HCT116 (cell line): ENCODE measurements at regions not wholly inside any gene's neighbourhood (a gene's known extent, or its start where the extent isn't known, plus 50 kb on each side); places are given as distances from the start of the nearest gene placed in this dataset.

ENCODE experiments used
- ATAC-seq: fragments of 200-7000 bp; cut with Tn5 transposase; 2 replicates; pipeline ENCODE4 v1.9.1; 2020; ENCODE audit warnings: mild to moderate bottlenecking, moderate library complexity
- BruUV-seq: library from RNA; stranded (reverse); fragments of 400-500 nt; replicated peaks from 2 replicates; lab custom pipeline; 2021; lab: Mats Ljungman, UMichigan
- CTCF ChIA-PET: fragments of 300-600 bp; sonication (Branson Sonifier 250); formaldehyde crosslinking; loops from one replicate; lab custom pipeline; 2021; ENCODE audit warnings: antibody characterized with exemption; lab: Charles Lee
- POLR2A ChIA-PET: fragments of 300-600, 350-600 bp; sonication (Branson Sonifier 250); formaldehyde crosslinking; loops from one replicate; lab custom pipeline; 2021; ENCODE audit warnings: antibody characterized with exemption; lab: Charles Lee
- RAD21 ChIA-PET, 2 experiments: fragments of 300-600 bp; sonication (Branson Sonifier 250); formaldehyde crosslinking; loops; one replicate each; lab custom pipeline; 2023; ENCODE audit warnings: low total read pairs in 2 of 2; ENCODE audit not compliant: uncharacterized antibody in 2 of 2, unreplicated experiment in 2 of 2, low non-redundant PET in 1 of 2; lab: Charles Lee
- DNase-seq: peaks from one replicate; pipeline ENCODE4 v3.0.0-alpha.2; 2010; ENCODE audit warnings: low read depth, low spot score
- H2AFZ ChIP-seq: fragments of 200-600 bp; shearing (Covaris generic), sonication (generic); 2 replicates; pipeline ENCODE4 v1.6.1; 2017; ENCODE audit warnings: low read depth, mixed run types, mixed read lengths, antibody characterized with exemption, low read length; ENCODE audit not compliant: poor library complexity, severe bottlenecking
- H3K27ac ChIP-seq: 2 replicates; pipeline ENCODE4 v1.5.1; 2012; ENCODE audit warnings: low read depth, low read length
- H3K27me3 ChIP-seq: fragments of 200-600 bp; sonication (generic); 2 replicates; pipeline ENCODE4 v1.6.1; 2016; ENCODE audit warnings: mixed run types, low read length, mixed read lengths; ENCODE audit not compliant: insufficient read depth
- H3K36me3 ChIP-seq, 2 experiments: fragments of 200-500 bp in 1 of 2; fragments of 200-600 bp in 1 of 2; sonication (Bioruptor generic) in 1 of 2; sonication (generic) in 1 of 2; 2 replicates each; pipeline versions ENCODE4 v1.5.1 to v1.6.1; 2014 to 2016; ENCODE audit warnings: low read length in 2 of 2, inconsistent platforms in 1 of 2, mixed read lengths in 1 of 2, mixed run types in 1 of 2; ENCODE audit not compliant: insufficient read depth in 2 of 2, control insufficient read depth in 1 of 2
- H3K4me1 ChIP-seq, 2 experiments: fragments of 200-600 bp in 1 of 2; sonication (generic) in 1 of 2; 2 replicates each; pipeline versions ENCODE4 v1.5.1 to v1.6.1; 2012 to 2017; ENCODE audit warnings: low read length in 2 of 2, inconsistent platforms in 1 of 2, mild to moderate bottlenecking in 1 of 2, mixed read lengths in 1 of 2, mixed run types in 1 of 2, moderate library complexity in 1 of 2; ENCODE audit not compliant: insufficient read depth in 2 of 2, control insufficient read depth in 1 of 2
- H3K4me2 ChIP-seq: fragments of 200-600 bp; sonication (generic); 2 replicates; pipeline ENCODE4 v1.6.1; 2017; ENCODE audit warnings: mixed run types, low read length, mixed read lengths
- H3K4me3 ChIP-seq, 2 experiments: fragments of 200-600 bp in 1 of 2; sonication (generic) in 1 of 2; replicated peaks in 1 of 2; 2 replicates each; pipeline ENCODE4 v1.5.1; 2011 to 2016; ENCODE audit warnings: low read length in 2 of 2, control low read depth in 1 of 2, low read depth in 1 of 2, mild to moderate bottlenecking in 1 of 2, mixed read lengths in 1 of 2, mixed run types in 1 of 2
- H3K79me2 ChIP-seq: fragments of 200-600 bp; sonication (generic); 2 replicates; pipeline ENCODE4 v1.6.1; 2017; ENCODE audit warnings: mild to moderate bottlenecking, mixed run types, low read length, moderate library complexity, mixed read lengths; ENCODE audit not compliant: insufficient read depth
- H3K9ac ChIP-seq: fragments of 200-600 bp; sonication (generic); 2 replicates; pipeline ENCODE4 v1.6.1; 2016; ENCODE audit warnings: low read length, mixed read lengths
- H3K9me2 ChIP-seq: fragments of 200-600 bp; sonication (generic), shearing (Covaris generic); 2 replicates; pipeline ENCODE4 v1.6.1; 2017; ENCODE audit warnings: mixed run types, mild to moderate bottlenecking, moderate library complexity; ENCODE audit not compliant: insufficient read depth
- H3K9me3 ChIP-seq, 2 experiments: fragments of 200-500 bp in 1 of 2; fragments of 200-600 bp in 1 of 2; sonication (Bioruptor generic) in 1 of 2; sonication (generic) in 1 of 2; 2 replicates each; pipeline ENCODE4 v1.6.1; 2014 to 2017; ENCODE audit warnings: low read length in 2 of 2, mixed read lengths in 2 of 2, inconsistent platforms in 1 of 2, low read depth in 1 of 2, mild to moderate bottlenecking in 1 of 2, mixed run types in 1 of 2, moderate library complexity in 1 of 2; ENCODE audit not compliant: control insufficient read depth in 1 of 2, insufficient read depth in 1 of 2
- H4K20me1 ChIP-seq: fragments of 200-600 bp; sonication (generic), shearing (Covaris generic); 2 replicates; pipeline ENCODE4 v1.6.1; 2017; ENCODE audit warnings: mixed run types, mild to moderate bottlenecking, moderate library complexity; ENCODE audit not compliant: insufficient read depth
- ATF3 ChIP-seq: IDR thresholded peaks from 2 replicates; pipeline ENCODE4 v1.6.1; 2012
- CTCF ChIP-seq, 3 experiments: fragments of 200-600 bp in 1 of 3; sonication (generic) in 1 of 3; IDR thresholded peaks in 2 of 3; conservative IDR thresholded peaks in 1 of 3; 2 replicates each; pipeline ENCODE4 v1.5.1; 2012 to 2017; ENCODE audit warnings: low read depth in 2 of 3, low read length in 2 of 3, antibody characterized with exemption in 1 of 3, borderline replicate concordance in 1 of 3, control low read depth in 1 of 3, mild to moderate bottlenecking in 1 of 3, mixed read lengths in 1 of 3, mixed run types in 1 of 3, moderate library complexity in 1 of 3; ENCODE audit not compliant: insufficient read depth in 1 of 3
- EGR1 ChIP-seq: IDR thresholded peaks from 2 replicates; pipeline ENCODE4 v1.6.1; 2012; ENCODE audit warnings: low read depth
- ELF1 ChIP-seq: IDR thresholded peaks from 2 replicates; pipeline ENCODE4 v1.6.1; 2012; ENCODE audit warnings: low read depth, borderline replicate concordance
- EZH2 ChIP-seq: fragments of 200-600 bp; sonication (generic); IDR thresholded peaks from 2 replicates; pipeline ENCODE4 v1.6.1; 2017; ENCODE audit warnings: antibody characterized with exemption, mixed run types
- EZH2phosphoT487 ChIP-seq: fragments of 200-600 bp; IDR thresholded peaks from 2 replicates; pipeline ENCODE4 v1.6.1; 2018; ENCODE audit warnings: antibody characterized with exemption, borderline replicate concordance
- JUND ChIP-seq: IDR thresholded peaks from 2 replicates; pipeline ENCODE4 v1.6.1; 2012
- MAX ChIP-seq: IDR thresholded peaks from 2 replicates; pipeline ENCODE4 v1.6.1; 2012
- POLR2A ChIP-seq: IDR thresholded peaks from 2 replicates; pipeline ENCODE4 v1.7.0; 2011; ENCODE audit warnings: borderline replicate concordance; ENCODE audit not compliant: insufficient read depth, insufficient read length; ENCODE audit errors: extremely low read depth
- POLR2AphosphoS5 ChIP-seq: IDR thresholded peaks from 2 replicates; pipeline ENCODE4 v1.6.1; 2011; ENCODE audit warnings: mild to moderate bottlenecking, low read depth, low read length, moderate library complexity
- REST ChIP-seq: IDR thresholded peaks from 2 replicates; pipeline ENCODE4 v1.6.1; 2012; ENCODE audit warnings: low read depth
- SP1 ChIP-seq: IDR thresholded peaks from 2 replicates; pipeline ENCODE4 v1.6.1; 2012; ENCODE audit warnings: low read depth
- SRF ChIP-seq: IDR thresholded peaks from 2 replicates; pipeline ENCODE4 v1.6.1; 2012; ENCODE audit warnings: low read depth
- TCF7L2 ChIP-seq: IDR thresholded peaks from 2 replicates; pipeline ENCODE4 v1.7.0; 2011; ENCODE audit warnings: borderline replicate concordance, inconsistent platforms; ENCODE audit not compliant: insufficient read depth, insufficient read length; ENCODE audit errors: extremely low read depth
- ZBTB33 ChIP-seq: IDR thresholded peaks from 2 replicates; pipeline ENCODE4 v1.6.1; 2011; ENCODE audit warnings: mild to moderate bottlenecking, low read length, moderate library complexity; ENCODE audit not compliant: insufficient replicate concordance; ENCODE audit errors: extremely low read depth
- ZFX ChIP-seq: fragments of 450-650 bp; IDR thresholded peaks from 2 replicates; pipeline ENCODE4 v1.6.1; 2017
- ZNF274 ChIP-seq: fragments of 200-500 bp; sonication (Bioruptor generic); IDR thresholded peaks from 2 replicates; pipeline ENCODE4 v1.6.1; 2014; ENCODE audit warnings: mild to moderate bottlenecking, low read depth, low read length, inconsistent platforms
- intact Hi-C: fragments of 100-400 bp; cut with micrococcal nuclease; formaldehyde crosslinking; loops from 2 replicates; pipeline ENCODE4 v1.10.0; 2022

GRCh38 chrY:8442097-8442496, 895.2 kb upstream of the TSPY4 start (continued):
- no peak for TF ChIP-seq ATF3
- no peak for TF ChIP-seq ZFX

GRCh38 chrY:8452963-8453362, 884.3 kb upstream of the TSPY4 start:
- H3K4me3 ChIP-seq: no peak overlapping the region
- no peaks in the 10 kb centered on the region for H3K79me2 ChIP-seq
- no peaks in the 10 kb centered on the region for H3K36me3 ChIP-seq
- DNase-seq: no peak
- RAD21 ChIA-PET: no interaction called here
- no peak overlapping the region for H3K9ac ChIP-seq
- H3K4me1 ChIP-seq: no peaks in the 10 kb centered on the region
- H4K20me1 ChIP-seq: no peaks in the 10 kb centered on the region
- CTCF ChIA-PET: no interaction called here
- H3K4me2 ChIP-seq: no peak overlapping the region
- no peaks in the 10 kb centered on the region for H3K9me3 ChIP-seq
- no TSS peak for BruUV-seq
- TF ChIP-seq ZBTB33 (no peak), EGR1 (no peak), TCF7L2 (no peak), REST (no peak), EZH2phosphoT487 (no peak), POLR2A (no peak), SP1 (no peak), ELF1 (no peak), CTCF (IDR thresholded peaks at IDR 0.05 in 2 of 3, conservative IDR thresholded peaks at IDR 0.05 in 1 of 3; ENCODE audit: borderline replicate concordance in 1 of 3, insufficient read depth in 1 of 3, low read depth in 2 of 3, low read length in 2 of 3) (no peak), ATF3 (no peak), EZH2 (no peak), ZNF274 (no peak), POLR2AphosphoS5 (no peak), ZFX (no peak), JUND (no peak), MAX (no peak), SRF (no peak)
- no peak for ATAC-seq
- H3K27ac ChIP-seq: no peak overlapping the region
- POLR2A ChIA-PET: no interaction called here
- intact Hi-C loops: no loop called here
- no peaks in the 10 kb centered on the region for H3K27me3 ChIP-seq
- H2AFZ ChIP-seq: no peak overlapping the region
- H3K9me2 ChIP-seq: no peaks in the 10 kb centered on the region
